IMR-90 (cell line): ENCODE measurements at regions not wholly inside any gene's neighbourhood (a gene's known extent, or its start where the extent isn't known, plus 50 kb on each side); places are given as distances from the start of the nearest gene placed in this dataset.

Experiments
- ATAC-seq: fragments of 200-7000 bp; cut with Tn5 transposase; 2 replicates; pipeline ENCODE4 v1.9.1; 2020; ENCODE audit warnings: low read depth, mild to moderate bottlenecking, moderate library complexity
- BruUV-seq: library from RNA; stranded (reverse); fragments of 400-500 nt; replicated peaks from 2 replicates; lab custom pipeline; 2021; lab: Mats Ljungman, UMichigan
- CTCF ChIA-PET: fragments of 300-600 bp; formaldehyde crosslinking; extraction: SDS; loops from one replicate; lab custom pipeline; 2021; ENCODE audit warnings: antibody characterized with exemption; lab: Yijun Ruan, JAX
- POLR2A ChIA-PET: fragments of 300-600 bp; sonication (Branson Sonifier 250); formaldehyde crosslinking; loops from one replicate; lab custom pipeline; 2022; ENCODE audit warnings: antibody characterized with exemption; ENCODE audit not compliant: unreplicated experiment; lab: Charles Lee
- DNase-seq: peaks from one replicate; pipeline ENCODE4 v3.0.0; 2013
- H2AFZ ChIP-seq: replicated peaks from 2 replicates; pipeline ENCODE3; 2013; ENCODE audit warnings: low read length, mild to moderate bottlenecking; ENCODE audit not compliant: poor library complexity
- H2AK5ac ChIP-seq: 2 replicates; pipeline ENCODE4 v1.6.1; 2013; ENCODE audit warnings: low read depth, low read length, inconsistent platforms
- H2AK9ac ChIP-seq: replicated peaks from 2 replicates; pipeline ENCODE3; 2013; ENCODE audit warnings: mild to moderate bottlenecking, low read depth, low read length, moderate library complexity; ENCODE audit not compliant: poor library complexity
- H2BK120ac ChIP-seq: 2 replicates; pipeline ENCODE4 v1.6.1; 2013; ENCODE audit warnings: low read depth, low read length, inconsistent platforms
- H2BK15ac ChIP-seq: 3 replicates; pipeline ENCODE4 v1.6.1; 2013; ENCODE audit warnings: low read depth, low read length, inconsistent platforms
- H2BK20ac ChIP-seq: 2 replicates; pipeline ENCODE4 v1.6.1; 2013; ENCODE audit warnings: low read depth, mild to moderate bottlenecking, inconsistent platforms, low read length, moderate library complexity
- H2BK5ac ChIP-seq: 2 replicates; pipeline ENCODE4 v1.6.1; 2013; ENCODE audit warnings: mild to moderate bottlenecking, low read depth, low read length, inconsistent platforms; ENCODE audit not compliant: poor library complexity, severe bottlenecking
- H3K14ac ChIP-seq: replicated peaks from 2 replicates; pipeline ENCODE4 v1.6.1; 2013; ENCODE audit warnings: low read depth, low read length, inconsistent platforms
- H3K18ac ChIP-seq: 2 replicates; pipeline ENCODE4 v1.6.1; 2013; ENCODE audit warnings: low read depth, low read length, control low read depth
- H3K23ac ChIP-seq: 2 replicates; pipeline ENCODE4 v1.6.1; 2013; ENCODE audit warnings: low read depth, low read length, inconsistent platforms
- H3K27ac ChIP-seq: 2 replicates; pipeline ENCODE4 v1.5.1; 2013; ENCODE audit warnings: mild to moderate bottlenecking, control low read depth, low read length; ENCODE audit not compliant: insufficient read depth
- H3K27me3 ChIP-seq: 2 replicates; pipeline ENCODE4 v1.6.1; 2013; ENCODE audit warnings: low read length; ENCODE audit not compliant: control insufficient read depth, insufficient read depth
- H3K36me3 ChIP-seq: 2 replicates; pipeline ENCODE4 v1.6.1; 2013; ENCODE audit warnings: low read length, mixed read lengths; ENCODE audit not compliant: control insufficient read depth, insufficient read depth
- H3K4ac ChIP-seq: 2 replicates; pipeline ENCODE4 v1.6.1; 2013; ENCODE audit warnings: low read depth, low read length, inconsistent platforms
- H3K4me1 ChIP-seq: 2 replicates; pipeline ENCODE4 v1.6.1; 2013; ENCODE audit warnings: low read length, mixed read lengths; ENCODE audit not compliant: control insufficient read depth, insufficient read depth
- H3K4me2 ChIP-seq: 2 replicates; pipeline ENCODE4 v1.6.1; 2013; ENCODE audit warnings: low read depth, mild to moderate bottlenecking, control low read depth, low read length, moderate library complexity
- H3K4me3 ChIP-seq: 2 replicates; pipeline ENCODE4 v1.5.1; 2013; ENCODE audit warnings: low read depth, mild to moderate bottlenecking, control low read depth, low read length, moderate library complexity; ENCODE audit not compliant: insufficient read depth
- H3K56ac ChIP-seq: 2 replicates; pipeline ENCODE4 v1.6.1; 2013; ENCODE audit warnings: low read length, inconsistent platforms; ENCODE audit not compliant: insufficient read depth; ENCODE audit errors: extremely low read depth
- H3K79me1 ChIP-seq, 2 experiments: 2 replicates each; pipeline ENCODE4 v1.6.1; 2013; ENCODE audit warnings: low read length in 2 of 2, inconsistent platforms in 1 of 2, low read depth in 1 of 2
- H3K9ac ChIP-seq: 2 replicates; pipeline ENCODE4 v1.6.1; 2013; ENCODE audit warnings: low read depth, low read length, control low read depth
- H3K9me1 ChIP-seq: 2 replicates; pipeline ENCODE4 v1.6.1; 2013; ENCODE audit warnings: low read length, inconsistent platforms; ENCODE audit not compliant: insufficient read depth
- H3K9me3 ChIP-seq: 2 replicates; pipeline ENCODE4 v1.6.1; 2013; ENCODE audit warnings: low read length; ENCODE audit not compliant: control insufficient read depth, insufficient read depth
- H4K20me1 ChIP-seq: 2 replicates; pipeline ENCODE4 v1.6.1; 2013; ENCODE audit warnings: low read length, inconsistent platforms; ENCODE audit not compliant: insufficient read depth
- H4K5ac ChIP-seq: 2 replicates; pipeline ENCODE4 v1.6.1; 2013; ENCODE audit warnings: mild to moderate bottlenecking, low read depth, low read length, control low read depth
- H4K8ac ChIP-seq, 2 experiments: 2 replicates each; pipeline ENCODE4 v1.6.1; 2013; ENCODE audit warnings: low read depth in 2 of 2, low read length in 2 of 2, control low read depth in 1 of 2, inconsistent platforms in 1 of 2
- H4K91ac ChIP-seq: 2 replicates; pipeline ENCODE4 v1.6.1; 2013; ENCODE audit warnings: low read depth, low read length, inconsistent platforms; ENCODE audit not compliant: insufficient read depth
- FOS ChIP-seq: fragments of 150-350 bp; IDR thresholded peaks from 2 replicates; pipeline ENCODE4 v1.6.1; 2016; ENCODE audit warnings: low read depth, low read length
- WGBS, 2 experiments: methylation state at CpG; one replicate each; pipeline versions ENCODE4 v1.1.5 to v1.1.7; 2013; ENCODE audit warnings: missing lambda C conversion rate in 2 of 2; ENCODE audit not compliant: insufficient read length in 1 of 2; ENCODE audit errors: extremely low coverage in 2 of 2; 5-methylcytosine and 5-hydroxymethylcytosine counted together
- dilution Hi-C: fragments of 300-500 bp; cut with HindIII; formaldehyde crosslinking; loops from one replicate; pipeline ENCODE4 v1.14.3; 2018; ENCODE audit warnings: low sequenced_read_pairs; ENCODE audit not compliant: unreplicated experiment
- in situ Hi-C: fragments of 300-500 bp; cut with MboI; formaldehyde crosslinking; loops from 3 replicates; pipeline ENCODE4 v1.14.3; 2019; ENCODE audit warnings: low sequenced_read_pairs, inconsistent platforms, mixed read lengths
- intact Hi-C: fragments of 100-400 bp; cut with micrococcal nuclease; formaldehyde crosslinking; loops from 2 replicates; pipeline ENCODE4 v1.10.0; 2022
- TF ChIP-seq, protein P1 (sequence below): conservative IDR thresholded peaks from 2 replicates; pipeline ENCODE4 v1.5.1; 2012; ENCODE audit warnings: mild to moderate bottlenecking, low read depth, low read length, improper control_type of control experiment

DNA sequence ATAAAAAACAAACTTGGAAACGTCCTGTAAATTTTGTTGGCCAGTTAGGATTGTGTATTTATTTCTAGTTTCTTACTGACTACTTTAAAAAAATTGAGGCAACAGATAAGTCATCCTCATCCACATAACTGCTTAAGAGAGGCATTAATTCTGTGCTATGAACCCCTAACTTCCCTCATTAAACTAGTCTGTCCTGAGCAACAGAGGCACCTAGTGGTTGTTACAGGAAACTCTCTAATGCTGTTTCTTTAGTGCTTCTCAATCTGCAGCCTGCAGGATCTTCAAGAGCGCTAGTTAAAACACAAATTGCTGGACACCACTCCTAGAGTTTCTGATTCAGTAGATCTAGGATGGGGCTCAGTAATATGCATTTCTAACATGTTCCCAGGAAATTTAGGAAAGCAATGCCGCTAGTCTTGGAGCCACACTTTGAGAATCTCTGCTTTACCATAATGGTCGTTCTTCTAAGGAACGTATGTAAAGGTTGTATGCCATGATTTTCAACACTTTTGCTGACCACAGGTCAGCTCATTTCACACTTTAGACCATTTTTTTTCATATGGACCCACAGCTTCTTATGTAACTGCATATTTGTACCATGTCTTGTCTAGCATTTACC is 410.1 kb upstream of the SMARCA2 start:
- Histone ChIP-seq H2BK15ac (no peak overlapping the region), H4K5ac (no peak overlapping the region), H3K4ac (no peak overlapping the region), H3K9me1 (no peaks in the 10 kb centered on the region), H2AFZ (no peak overlapping the region), H2BK20ac (no peak overlapping the region), H4K20me1 (no peaks in the 10 kb centered on the region), H3K4me1 (no peaks in the 10 kb centered on the region), H3K56ac (no peak overlapping the region), H3K4me2 (no peak overlapping the region), H3K79me1 (no peaks in the 10 kb centered on the region), H3K14ac (no peak overlapping the region), H3K18ac (no peak overlapping the region), H3K36me3 (no peaks in the 10 kb centered on the region), H2BK5ac (no peak overlapping the region), H4K91ac (no peak overlapping the region), H2BK120ac (no peak overlapping the region), H2AK5ac (no peak overlapping the region), H4K8ac (no peak overlapping the region), H3K9me3 (peaks cover 10% of the 10 kb centered on the region), H3K4me3 (no peak overlapping the region), H2AK9ac (no peak overlapping the region), H3K27me3 (no peaks in the 10 kb centered on the region), H3K9ac (no peak overlapping the region), H3K23ac (no peak overlapping the region), H3K27ac (no peak overlapping the region)
- ChIA-PET POLR2A (no interaction called here), CTCF (no interaction called here)
- DNase-seq (no peak), ATAC-seq (no peak)
- no CpG with 5 or more reads among the region's 5 CpGs for WGBS, 2 experiments
- intact Hi-C loops (no loop called here), dilution Hi-C loops (no loop called here), in situ Hi-C loops (no loop called here)
- no TSS peak for BruUV-seq
- TF ChIP-seq, protein P1, sequence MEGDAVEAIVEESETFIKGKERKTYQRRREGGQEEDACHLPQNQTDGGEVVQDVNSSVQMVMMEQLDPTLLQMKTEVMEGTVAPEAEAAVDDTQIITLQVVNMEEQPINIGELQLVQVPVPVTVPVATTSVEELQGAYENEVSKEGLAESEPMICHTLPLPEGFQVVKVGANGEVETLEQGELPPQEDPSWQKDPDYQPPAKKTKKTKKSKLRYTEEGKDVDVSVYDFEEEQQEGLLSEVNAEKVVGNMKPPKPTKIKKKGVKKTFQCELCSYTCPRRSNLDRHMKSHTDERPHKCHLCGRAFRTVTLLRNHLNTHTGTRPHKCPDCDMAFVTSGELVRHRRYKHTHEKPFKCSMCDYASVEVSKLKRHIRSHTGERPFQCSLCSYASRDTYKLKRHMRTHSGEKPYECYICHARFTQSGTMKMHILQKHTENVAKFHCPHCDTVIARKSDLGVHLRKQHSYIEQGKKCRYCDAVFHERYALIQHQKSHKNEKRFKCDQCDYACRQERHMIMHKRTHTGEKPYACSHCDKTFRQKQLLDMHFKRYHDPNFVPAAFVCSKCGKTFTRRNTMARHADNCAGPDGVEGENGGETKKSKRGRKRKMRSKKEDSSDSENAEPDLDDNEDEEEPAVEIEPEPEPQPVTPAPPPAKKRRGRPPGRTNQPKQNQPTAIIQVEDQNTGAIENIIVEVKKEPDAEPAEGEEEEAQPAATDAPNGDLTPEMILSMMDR = peak; percentile 16; the same call in 1 of the 2 replicates
- TF ChIP-seq FOS = no peak
